Posterior vena cava (tissue), 2 donors: ENCODE measurements at regions not wholly inside any gene's neighbourhood (a gene's known extent, or its start where the extent isn't known, plus 50 kb on each side); places are given as distances from the start of the nearest gene placed in this dataset.
"Not testable (repeated sequence)": the region's sequence is repeated elsewhere in the genome, so short reads cannot be mapped to it uniquely, and the experiment has no call there.

Experiments used
- DNase-seq: peaks from one replicate; pipeline ENCODE4 v3.0.0-alpha.2; 2020; ENCODE audit warnings: low spot score
- intact Hi-C, 2 donors: fragments of 100-400 bp; cut with DNase I; formaldehyde crosslinking; loops; one replicate each; pipeline versions ENCODE4 v1.14.1 to v1.14.2; 2022 to 2023
- donor health status: DM: yes; HTN: yes; CAD: no.
- donor health status: DM: yes; HTN: yes; CAD: no.

DNA sequence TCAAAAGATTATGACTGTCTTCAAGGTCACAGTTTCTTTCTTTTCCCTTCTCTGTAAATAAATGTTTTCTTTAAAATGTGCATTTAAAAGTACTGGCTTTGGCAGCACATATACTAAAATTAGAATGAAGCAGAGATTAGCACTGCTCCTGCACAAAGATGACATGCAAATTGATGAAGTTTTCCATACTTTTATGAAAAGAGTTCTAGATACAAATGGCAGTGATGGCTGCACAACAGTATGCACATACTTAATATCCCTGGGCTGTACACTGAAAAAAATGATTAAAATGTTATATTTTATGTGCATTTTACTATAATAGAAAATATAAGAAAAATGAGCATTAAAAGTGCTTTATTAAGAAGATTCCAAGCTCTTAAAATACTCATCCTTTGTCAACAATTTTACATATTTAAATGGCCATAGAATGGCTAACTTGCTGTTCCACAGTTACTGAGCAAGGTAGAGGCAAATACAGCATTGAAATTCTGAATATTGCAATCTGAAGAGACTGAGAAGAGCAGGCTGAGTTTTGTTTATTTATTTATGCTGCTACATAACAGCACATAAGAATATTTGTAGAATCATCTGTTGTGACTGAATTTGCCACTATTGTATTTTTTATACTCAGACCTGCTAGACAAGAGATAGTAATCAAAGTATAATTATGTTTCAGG lies 117.8 kb downstream of the GPR37 start:
- intact Hi-C loops, result no loop called here
- no peak for DNase-seq

DNA sequence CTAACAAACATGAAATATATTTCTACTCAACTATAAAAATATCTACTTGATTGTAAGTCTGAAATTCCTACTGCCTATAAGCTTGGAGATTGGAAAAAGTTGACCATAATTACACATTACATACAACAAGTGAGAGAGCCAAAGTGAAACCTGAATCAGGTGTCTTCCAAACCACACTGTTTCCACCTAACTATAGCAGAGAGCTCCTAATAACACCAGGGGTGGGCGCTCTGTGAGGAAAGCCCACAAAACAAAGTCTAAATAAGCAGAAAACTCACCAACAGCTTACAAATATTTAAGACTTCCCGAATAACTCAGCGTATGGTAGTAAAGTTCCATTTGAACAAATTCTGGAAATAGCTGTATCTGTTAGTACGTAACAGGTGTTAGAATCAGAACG lies 119.9 kb downstream of the GPR37 start:
- DNase-seq, result no peak

DNA sequence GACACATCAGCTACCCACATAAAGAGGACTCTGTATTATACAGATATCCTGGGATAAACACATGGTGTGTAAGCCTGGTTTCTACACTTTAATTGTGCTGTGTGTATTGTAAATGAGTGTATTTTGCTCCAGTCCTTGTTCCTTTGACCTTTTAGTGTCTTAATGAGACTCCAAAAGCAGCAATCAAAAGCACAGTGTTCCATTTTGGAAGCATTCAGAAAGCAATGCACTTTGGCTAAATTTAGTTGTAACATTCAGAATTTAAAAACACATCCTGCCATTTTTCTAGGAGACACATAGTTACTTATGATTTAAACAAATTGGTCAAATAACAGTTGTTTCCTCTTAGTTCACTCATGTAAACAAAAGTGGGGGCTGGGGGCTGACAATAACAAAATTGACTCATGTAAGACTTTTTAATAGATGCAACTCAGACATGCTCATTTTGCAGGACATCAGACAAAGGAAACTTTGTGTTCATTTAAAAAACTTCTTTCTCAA lies 122.2 kb downstream of the GPR37 start:
- intact Hi-C loops, result no loop called here
- no peak for DNase-seq

More for the DNA sequence above, 119.9 kb downstream of the GPR37 start:
- intact Hi-C loops, result no loop called here

DNA sequence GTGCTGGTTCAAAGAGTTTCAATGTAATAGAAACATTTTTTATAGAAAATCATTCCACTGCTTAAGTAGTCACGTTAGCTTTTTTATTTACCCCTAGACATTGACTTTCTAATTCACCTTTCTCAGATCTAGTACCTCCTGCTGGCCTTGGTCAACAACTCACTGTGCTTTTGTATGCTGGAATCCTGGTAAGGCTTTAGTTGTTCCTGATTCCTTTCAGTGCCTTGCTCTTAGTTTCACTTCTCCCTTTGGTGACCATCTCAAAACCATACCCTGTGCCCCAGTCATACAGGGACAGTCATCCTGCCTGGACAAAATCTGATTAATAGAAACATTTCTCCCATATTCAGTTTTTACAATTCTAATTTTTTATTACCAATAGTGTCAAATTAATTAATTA lies 130.2 kb downstream of the GPR37 start:
- no peak for DNase-seq
- intact Hi-C loops, result no loop called here

DNA sequence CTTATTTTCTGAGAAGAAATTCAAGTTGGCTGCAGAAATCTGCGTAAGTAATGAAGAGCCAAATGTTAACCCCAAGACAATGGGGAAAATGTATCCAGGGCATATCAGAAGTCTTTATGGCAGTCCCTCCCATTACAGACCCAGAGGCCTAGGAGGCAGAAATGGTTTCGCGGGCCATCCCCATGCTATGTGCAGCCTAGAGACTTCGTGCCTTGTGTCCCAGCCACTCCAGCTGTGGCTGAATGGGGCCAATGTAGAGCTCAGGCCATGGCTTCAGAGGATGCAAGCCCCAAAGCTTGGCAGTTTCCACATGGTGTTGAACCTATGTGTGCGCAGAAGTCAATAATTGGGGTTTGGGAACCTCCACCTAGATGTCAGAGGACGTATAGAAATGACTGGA lies 131.9 kb downstream of the GPR37 start:
- intact Hi-C loops, result no loop called here
- no peak for DNase-seq

DNA sequence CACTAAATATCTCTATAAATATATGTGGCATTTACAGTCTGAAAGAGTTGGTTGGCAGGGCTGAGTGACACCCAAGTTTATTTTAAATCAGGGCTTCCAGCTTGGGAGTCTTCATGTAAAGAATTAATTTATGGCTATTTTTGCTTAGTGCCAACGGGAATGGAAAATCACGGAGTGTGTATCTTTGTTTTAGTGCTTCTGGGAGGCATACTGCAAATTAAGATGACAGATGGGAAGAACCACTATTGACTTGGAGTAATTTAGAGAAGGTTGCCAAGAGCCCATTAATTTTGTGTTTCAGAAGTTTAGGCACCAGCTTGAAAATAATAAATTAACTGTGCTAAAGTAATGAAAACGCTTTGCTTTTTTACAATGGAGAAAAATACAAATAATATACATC lies 135.2 kb downstream of the GPR37 start:
- DNase-seq, result no peak
- intact Hi-C loops, result no loop called here

DNA sequence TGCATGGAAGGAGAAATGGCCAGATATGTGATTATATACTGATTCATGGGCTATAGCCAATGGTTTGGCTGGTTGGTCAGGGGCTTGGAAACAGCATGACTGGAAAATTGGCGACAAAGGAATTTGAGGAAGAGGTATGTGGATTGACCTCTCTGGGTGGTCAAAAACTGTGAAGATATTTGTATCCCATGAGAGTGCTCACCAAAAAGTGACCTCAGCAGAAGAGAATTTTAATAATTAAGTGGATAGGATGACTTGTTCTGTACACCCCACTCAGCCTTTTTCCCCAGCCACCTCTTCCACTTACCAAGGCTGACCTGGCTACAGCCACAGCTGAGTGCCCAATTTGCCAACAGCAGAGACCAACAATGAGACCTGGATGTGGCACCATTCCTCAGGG lies 146.7 kb downstream of the GPR37 start:
- no peak for DNase-seq
- intact Hi-C loops, result no loop called here

DNA sequence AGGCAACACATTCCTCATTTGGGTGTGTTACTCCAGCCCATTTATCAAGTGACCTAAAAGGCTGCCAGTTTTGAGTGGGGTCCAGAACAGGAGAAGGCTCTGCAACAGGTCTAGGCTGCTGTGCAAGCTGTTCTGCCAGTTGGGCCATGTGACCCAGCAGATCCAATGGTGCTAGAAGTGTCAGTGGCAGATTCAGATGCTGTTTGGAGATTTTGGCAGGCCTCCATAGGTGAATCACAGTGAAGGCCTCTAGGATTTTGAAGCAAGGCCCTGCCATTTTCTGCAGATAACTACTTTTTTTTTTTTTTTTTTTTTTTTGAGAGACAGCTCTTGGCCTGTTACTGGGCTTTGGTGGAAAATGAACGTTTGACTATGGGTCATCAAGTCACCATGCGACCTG lies 147.5 kb downstream of the GPR37 start:
- DNase-seq, intact Hi-C loops: not testable (repeated sequence)

DNA sequence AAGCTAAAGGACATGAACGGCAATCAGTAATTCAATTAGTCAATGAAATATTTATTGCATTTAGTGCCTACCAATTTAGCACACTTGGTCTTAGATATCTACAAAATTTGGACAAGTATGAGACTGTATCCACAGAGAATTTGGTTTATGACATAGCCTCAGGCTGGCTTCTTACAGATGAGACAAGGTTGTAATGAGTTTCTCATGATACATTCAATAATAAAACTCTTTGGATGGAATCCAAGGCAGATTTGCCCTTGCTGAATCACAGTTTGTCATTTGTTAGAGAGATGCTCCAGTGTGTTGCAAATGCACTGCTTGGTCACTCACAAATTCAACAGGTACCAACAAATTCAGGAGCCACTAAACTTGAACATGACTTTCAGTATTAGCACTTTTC lies 162.5 kb downstream of the GPR37 start:
- DNase-seq, result no peak
- intact Hi-C loops, result no loop called here

DNA sequence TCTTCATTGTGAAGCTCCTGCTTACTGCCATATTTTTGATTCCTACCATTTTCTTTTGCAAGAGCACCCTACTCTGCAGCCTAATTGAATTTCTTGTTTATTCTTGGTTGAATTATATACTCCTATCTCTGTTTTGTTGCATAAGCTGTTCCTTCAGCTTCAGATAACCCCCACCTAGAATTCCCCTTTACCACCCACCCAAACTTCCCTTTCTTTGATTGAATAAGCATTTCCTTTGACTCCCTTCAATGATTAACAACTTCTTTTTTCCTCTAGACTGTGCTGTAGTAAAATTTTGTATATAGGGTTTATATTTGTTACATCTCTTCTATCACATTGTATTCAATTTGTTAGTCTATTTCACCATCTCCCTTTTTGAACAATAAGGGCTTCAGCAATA lies 168.1 kb downstream of the GPR37 start:
- DNase-seq, result no peak
- intact Hi-C loops, result no loop called here

DNA sequence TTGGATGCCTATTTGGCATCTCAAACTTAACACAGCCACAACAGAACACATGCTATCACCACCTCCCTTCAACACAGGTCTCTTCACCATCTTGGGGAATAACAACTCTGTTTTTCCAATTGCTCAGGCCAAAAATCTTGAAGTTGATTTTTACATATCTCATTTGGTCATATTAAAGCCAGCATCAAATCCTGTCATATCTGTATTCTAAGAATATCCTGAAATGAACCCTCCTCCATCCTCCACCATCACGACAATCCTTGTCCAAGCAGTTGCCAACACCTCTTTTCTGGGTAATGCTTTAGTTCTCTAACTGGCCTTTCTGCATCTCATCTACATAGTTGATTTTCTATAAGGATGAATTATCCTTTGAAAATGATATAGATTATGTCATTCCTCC lies 168.7 kb downstream of the GPR37 start:
- intact Hi-C loops, result no loop called here
- DNase-seq, result no peak

DNA sequence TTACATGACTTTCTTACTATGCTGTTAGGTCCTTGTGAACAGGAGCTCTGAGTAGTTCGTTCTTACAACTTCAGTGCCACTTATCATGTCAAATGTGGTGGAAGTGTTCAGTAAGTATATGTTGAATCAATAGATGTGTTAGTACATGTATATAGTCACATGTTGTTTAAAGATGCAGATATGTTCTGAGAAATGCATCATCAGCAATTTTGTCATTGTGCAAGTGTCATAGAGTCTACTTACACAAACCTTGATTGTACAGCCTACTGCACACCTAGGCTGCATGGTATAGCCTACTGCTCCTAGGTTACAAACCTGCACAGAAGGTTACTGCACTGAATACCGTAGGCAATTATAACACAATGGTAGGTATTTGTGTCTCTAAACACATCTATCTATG lies 174.8 kb downstream of the GPR37 start:
- intact Hi-C loops, result no loop called here
- no peak for DNase-seq

DNA sequence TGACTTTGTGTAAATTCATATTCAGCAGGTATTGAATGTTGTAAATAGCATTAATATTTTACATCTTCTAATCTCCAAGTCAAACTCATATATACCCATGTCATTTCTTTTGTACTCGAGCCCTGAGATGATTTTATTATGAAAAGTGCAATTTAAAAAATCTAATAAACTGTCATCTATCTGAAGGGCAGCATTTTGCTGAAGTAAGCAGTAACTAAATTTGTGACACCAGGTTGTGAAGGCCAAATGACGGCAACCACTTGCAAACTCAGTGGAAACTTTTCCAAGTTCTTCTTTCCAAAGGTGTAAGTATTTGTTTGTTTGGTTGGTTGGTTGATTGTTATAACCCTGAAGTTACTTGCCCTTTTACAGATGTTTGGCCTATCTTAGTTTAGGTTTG lies 188.3 kb downstream of the GPR37 start:
- no peak for DNase-seq

DNA sequence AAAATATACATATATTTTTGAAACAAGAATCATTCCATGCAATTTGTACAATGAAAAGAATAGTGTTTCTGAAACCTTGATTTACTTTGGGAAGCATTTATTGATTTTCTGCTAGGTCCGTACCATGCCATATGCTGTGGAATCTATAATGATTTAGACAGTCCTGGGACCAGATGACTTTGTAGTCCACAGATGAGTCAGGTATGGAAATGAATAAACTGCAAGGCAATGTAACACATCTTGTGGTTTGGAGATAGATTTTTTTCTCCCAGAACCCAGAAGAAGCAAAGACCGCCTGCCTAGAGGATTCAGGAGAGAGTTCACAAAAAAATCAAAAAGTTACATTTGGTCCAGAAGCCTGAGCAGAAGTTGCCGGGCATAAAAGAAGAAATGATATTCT lies 190.4 kb downstream of the GPR37 start:
- intact Hi-C loops, result no loop called here
- DNase-seq, result no peak

More for the DNA sequence above, 188.3 kb downstream of the GPR37 start:
- intact Hi-C loops, result no loop called here

DNA sequence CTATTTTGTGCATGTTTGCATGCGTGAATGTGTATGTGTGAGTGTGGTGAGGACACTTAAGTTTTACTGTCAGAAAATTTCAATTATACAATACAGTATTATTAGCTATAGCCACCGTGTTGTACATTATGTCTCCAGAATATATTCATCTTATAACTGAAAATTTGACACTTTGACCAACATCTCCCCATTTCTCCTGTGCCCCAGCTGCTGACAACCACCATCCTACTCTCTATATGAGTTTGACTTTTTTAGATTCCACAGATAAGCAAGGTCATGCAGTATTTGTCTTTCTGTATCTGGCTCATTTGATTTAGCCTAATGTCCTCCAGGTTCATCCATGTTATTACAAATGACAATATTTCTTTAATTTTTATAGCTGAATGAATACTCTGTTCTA lies 195.0 kb downstream of the GPR37 start:
- intact Hi-C loops, result no loop called here

DNA sequence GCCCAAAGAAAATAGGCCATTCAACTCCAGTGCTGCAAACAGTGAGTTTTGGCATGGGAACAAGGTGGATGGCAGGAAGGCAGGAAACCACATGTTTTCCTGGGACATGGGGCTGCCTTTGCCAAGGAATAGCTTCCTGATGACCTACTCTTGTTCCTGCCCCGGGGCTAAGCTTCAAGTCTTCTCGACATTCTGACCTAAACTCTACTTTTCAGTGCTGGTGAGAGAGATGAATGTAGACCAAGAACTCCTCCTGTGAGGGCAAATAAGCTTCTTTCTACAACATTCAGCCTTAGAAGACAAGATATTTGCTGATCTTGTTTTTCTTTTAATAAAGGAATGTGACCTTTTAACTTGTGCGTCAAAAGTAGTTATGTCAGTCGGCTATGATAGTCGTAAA lies 199.0 kb downstream of the GPR37 start:
- DNase-seq, result no peak
- intact Hi-C loops, result no loop called here

More for the DNA sequence above, 195.0 kb downstream of the GPR37 start:
- DNase-seq, result no peak

DNA sequence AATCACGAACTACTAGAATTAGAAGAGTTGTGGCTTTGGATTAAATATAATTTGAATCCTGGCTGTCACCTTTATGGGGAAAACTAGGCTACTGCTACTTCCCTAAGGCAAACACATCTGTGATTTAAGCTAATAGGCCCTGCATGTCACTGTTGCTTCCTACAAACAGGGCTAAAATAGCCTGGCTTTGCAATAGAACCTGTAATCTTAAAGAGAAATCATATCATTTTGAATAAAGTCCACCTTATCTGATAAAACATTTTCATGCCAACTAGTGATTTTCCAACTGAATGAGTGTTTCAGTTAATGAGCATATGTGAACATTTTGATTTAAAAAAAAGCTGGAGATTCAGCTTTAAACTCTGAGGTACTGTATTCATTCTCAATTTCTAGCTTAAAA lies 208.0 kb downstream of the GPR37 start:
- intact Hi-C loops, result no loop called here
- DNase-seq, result no peak

DNA sequence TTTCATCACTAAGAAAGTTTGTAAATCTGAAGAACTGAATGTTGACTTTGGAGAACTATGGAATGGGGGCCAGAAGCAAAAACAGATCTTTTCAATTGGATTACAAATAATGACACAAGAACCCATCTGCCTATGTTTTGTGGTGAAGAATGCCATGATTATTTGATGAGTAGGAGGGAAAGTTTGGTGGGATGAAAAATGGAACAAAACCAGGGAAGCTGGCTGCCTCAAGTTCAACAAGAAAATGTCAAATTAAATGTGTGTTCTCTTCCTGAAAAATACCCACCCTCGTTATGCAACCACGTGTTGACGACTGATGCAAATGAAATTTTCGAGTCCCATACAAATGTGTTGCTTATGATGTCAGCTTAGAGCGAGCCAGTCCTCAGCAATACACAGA lies 208.5 kb downstream of the GPR37 start:
- intact Hi-C loops, result no loop called here
- DNase-seq, result no peak

DNA sequence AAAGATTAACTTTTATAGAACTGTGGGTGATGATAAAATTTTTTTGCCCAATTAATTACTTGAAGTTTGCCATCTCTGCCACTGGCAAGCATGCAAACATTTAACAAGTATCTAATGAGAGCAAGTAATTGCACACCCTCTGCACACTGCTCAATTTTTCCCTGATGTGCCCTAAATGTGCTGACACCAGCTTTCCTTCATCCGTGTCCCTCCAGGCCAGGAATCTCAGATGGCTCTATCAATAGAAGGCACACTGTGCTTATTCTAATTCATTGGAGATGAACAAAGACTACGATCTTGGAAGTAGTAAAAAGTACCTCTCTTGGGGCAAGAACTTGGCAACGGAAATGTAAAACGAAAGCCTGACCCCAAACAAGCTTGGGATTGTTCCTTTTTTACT lies 212.1 kb downstream of the GPR37 start:
- DNase-seq, result no peak
- intact Hi-C loops, result no loop called here

DNA sequence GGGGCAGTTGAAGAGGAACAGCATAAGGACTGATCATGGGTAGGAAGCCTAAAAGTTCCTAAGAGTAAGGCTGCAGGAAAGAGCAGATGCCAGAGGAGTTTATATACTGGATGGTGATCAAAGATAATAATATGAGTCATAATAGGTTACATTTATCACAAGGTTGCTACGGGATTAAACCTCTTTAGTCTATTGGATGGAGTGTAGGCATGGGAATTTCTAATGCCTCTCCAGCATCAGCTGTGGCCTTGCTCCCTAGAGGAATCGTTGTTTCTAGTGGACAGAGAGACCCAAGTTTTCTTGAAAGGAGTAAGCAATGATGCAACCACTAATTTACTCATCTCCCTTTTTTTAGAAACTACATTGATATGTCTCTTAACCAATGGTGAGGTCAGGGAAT lies 213.4 kb downstream of the GPR37 start:
- intact Hi-C loops, result no loop called here
- no peak for DNase-seq

DNA sequence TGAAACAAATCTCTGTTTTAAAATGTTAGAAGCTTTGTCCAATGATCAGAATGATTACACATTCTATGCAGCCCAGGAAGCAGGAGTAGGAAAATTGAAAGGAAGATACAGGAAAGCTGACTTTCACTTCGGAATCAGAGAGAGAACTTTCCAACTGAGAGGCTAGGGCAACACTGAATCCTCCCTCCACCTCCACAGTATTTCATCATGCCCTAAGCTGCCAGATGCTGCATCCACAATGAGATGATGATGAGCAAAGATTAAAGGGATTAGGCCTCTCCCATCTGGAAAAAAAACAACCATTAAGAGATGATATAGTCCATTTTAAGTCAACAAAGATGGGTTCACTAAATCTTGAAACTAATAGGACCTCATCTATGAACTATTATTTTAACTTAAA lies 215.6 kb downstream of the GPR37 start:
- intact Hi-C loops, result no loop called here
- DNase-seq, result no peak

DNA sequence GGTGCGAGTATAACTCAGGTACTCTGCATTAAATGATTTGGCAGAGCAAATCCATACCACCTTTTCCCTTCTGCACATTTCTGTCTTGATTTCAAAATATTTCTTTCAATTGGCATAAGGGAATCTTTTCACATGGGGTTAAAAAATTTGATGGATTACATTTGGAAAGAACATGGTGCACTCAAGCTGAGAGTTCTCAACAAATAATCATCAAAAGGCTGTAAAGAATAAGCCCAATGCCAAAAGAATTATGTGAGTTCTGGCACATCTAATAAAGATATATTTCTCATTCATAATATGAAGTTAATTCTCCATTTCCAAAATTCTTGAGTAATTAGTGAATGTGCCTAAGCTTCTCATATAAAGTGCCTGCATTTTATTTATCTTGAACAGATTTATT lies 223.1 kb downstream of the GPR37 start:
- intact Hi-C loops, result no loop called here
- no peak for DNase-seq
